Head of caudate nucleus (tissue), 42 donors: ENCODE measurements at regions not wholly inside any gene's neighbourhood (a gene's known extent, or its start where the extent isn't known, plus 50 kb on each side); places are given as distances from the start of the nearest gene placed in this dataset.

Source experiments
- DNase-seq, 42 donors: peaks; one replicate each; pipeline versions ENCODE4 v3.0.0 to v3.0.0-alpha.2; 2020 to 2021; ENCODE audit warnings: mixed read lengths in 7 of 42
- intact Hi-C: fragments of 100-400 bp; cut with DNase I; formaldehyde crosslinking; loops from one replicate; pipeline ENCODE4 v1.15.0; 2022

DNA sequence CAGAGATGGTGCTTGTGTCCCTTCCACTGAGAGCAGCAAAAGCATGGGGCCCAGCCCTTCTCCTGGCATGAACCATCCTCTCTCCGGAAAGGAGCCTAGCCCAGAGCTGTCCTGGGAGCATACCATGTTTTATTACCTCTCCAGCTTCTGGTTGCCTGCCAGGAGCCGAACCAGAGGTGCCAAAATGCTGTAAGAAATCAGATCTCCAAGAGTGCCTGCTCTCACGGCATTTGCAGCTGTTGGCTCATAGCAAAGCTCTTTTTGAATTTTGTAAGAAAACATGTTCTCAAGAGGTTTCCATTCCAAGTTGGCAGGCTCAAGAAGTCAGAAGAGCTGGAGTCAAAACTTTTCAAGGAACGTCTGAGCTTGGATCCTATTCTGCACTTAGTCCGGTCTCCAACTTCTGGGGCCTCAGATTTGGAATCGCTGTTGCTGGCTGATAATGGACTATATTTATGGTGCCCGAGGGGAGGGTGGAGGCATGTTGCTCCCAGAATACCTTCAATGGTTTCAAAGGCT, 211.7 kb upstream of the MKI67 start:
- DNase-seq, result no peak
- intact Hi-C loops, result no loop called here

GRCh38 chr10:128338951-128339350, 212.7 kb upstream of the MKI67 start:
- intact Hi-C loops, result no loop called here
- DNase-seq, result no peak

DNA sequence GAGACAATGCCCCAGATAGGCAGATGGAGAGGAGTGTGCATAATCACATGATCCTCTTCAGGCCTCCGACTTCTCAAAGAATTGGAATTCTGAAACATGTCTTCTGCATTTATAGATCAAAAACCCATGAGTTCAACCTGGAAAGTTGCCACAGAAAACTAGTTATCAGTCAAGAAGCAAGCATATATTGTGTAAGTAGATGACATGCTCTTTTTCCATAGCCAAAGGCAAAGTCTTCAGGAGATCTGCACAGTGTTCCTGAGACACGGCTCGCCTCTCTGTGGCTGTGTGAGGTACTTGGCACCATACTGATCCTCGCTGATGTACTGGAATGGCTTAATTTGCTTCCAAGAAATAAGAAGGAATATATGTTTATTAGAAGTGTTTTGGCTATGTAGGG, 213.5 kb upstream of the MKI67 start:
- DNase-seq, result no peak
- intact Hi-C loops, result no loop called here

- intact Hi-C loops, result no loop called here
- no peak for DNase-seq
These were observed 219.1 kb upstream of the MKI67 start for GRCh38 chr10:128345353-128345752.

DNA sequence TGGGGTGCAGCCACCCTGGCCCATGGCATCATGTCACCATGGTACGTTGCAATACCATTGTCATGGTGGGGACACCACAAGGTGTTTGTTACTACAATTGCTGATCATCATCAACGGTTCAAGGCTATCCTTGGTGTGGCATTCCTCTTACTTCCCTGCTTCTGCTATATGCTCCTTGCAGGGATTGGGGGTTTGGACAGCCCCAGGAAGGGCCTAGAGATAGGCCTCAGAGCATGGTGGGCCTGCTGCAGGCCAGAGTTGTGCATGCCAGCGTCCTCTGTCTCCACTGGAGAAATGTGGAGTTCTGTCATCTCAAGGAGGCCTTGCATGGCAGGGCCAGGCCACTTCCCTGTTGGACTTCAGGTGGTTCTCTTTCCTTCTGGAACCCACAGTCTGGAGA, 234.6 kb upstream of the MKI67 start:
- intact Hi-C loops, result no loop called here
- no peak for DNase-seq

DNA sequence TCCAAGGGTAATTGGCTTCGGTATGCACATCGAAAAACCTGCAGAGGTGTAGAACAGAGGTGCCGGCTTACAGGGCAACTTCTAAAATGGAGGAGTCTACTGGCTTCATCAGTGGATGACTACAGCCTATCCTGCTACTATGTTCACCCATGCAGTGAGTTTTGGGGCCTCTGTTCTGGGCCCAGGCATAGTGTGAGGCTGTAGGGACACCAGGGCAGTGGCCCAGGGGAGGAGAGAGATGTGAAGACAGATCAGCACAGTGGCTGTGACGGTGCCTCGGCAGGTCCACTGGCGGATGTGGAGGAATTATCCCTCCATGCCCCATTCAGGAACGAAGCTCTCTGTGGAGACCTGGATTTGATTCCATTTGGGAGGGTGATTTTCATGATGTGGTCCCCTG, 235.3 kb upstream of the MKI67 start:
- no peak for DNase-seq
- intact Hi-C loops, result no loop called here

- intact Hi-C loops, result no loop called here
- DNase-seq, result no peak
These were observed 236.3 kb upstream of the MKI67 start for GRCh38 chr10:128362514-128362913.

DNA sequence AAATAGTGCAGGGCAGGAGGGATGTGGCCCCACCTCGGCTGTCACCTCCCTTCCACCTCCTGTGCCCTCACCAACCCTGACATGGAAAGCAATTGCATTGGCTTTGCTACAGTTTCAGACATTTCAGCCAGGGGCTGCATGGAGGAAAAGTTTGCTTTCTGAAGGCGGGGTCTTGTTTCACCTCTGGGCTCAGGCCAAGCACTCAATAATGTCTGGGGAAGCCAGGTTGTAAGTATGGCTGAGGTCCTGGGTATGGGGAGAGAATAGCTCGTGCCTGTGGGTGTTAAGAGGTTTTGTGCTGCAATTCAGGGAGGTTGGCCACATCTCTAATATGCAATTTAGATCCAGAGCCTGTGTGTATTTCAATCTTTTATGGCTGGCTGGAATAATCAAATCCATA, 238.4 kb upstream of the MKI67 start:
- DNase-seq, result peak in 1 of 42 donors; percentile 27
- intact Hi-C loops, result no loop called here

DNA sequence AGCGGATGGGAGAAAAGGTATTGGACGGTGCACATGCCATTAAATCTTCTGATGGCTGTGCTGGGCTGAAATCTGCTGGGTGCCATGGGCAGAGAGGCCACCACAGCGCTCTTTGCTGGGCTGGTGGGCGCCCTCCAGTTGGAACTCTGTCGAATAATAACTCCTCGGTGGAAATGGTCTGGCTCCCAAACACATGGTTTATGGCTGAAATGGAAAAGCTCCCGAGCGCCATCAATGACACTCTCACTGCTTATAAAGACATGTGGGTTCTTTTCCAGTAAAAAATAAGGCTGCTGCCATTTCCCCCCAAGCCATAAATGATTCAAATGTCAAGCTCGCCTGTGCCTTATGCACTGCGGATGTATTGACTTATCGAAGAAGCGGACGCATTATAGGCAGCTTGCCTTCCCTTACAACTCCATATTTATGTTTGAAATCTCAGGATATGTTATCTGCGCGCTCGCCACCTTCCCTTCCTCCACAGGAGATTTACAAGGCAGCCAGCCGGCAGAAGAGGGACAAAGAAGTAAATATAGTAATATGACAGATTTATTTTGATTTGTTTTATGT, 239.0 kb upstream of the MKI67 start:
- DNase-seq, result no peak
- intact Hi-C loops, result no loop called here

GRCh38 chr10:128367807-128368206, 241.6 kb upstream of the MKI67 start:
- intact Hi-C loops, result no loop called here
- no peak for DNase-seq

- intact Hi-C loops, result no loop called here
- no peak for DNase-seq
These were observed 243.0 kb upstream of the MKI67 start for GRCh38 chr10:128369101-128369650.

GRCh38 chr10:128373071-128373749, 247.0 kb upstream of the MKI67 start:
- intact Hi-C loops, result no loop called here
- no peak for DNase-seq

- DNase-seq, result no peak
These were observed 247.6 kb upstream of the MKI67 start for GRCh38 chr10:128373831-128374230.

GRCh38 chr10:128375171-128375570, 248.9 kb upstream of the MKI67 start:
- intact Hi-C loops, result no loop called here
- no peak for DNase-seq

More at GRCh38 chr10:128373831-128374230, 247.6 kb upstream of the MKI67 start:
- intact Hi-C loops, result no loop called here

- DNase-seq, result no peak
- intact Hi-C loops, result no loop called here
These were observed 251.3 kb upstream of the MKI67 start for GRCh38 chr10:128377364-128377987.

DNA sequence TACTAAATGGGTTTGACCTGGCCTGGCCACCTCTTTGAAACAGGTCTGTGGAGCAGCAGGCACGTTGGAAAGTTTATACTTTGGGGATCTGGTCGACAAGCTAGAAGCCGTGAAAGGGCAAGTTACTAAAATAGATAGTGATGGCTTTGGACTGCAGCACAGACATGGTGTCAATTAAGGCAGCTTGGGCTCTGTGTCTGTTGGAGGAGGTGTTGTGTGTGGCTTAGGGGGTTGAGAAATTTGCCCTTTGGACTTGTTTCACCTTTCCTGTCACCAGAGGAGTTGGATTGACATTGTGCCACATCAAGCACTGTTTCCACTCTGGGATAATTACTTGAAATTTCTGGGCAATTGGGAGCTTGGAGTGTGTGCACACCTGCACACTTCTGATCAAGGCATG, 251.8 kb upstream of the MKI67 start:
- intact Hi-C loops, result no loop called here
- DNase-seq, result no peak

DNA sequence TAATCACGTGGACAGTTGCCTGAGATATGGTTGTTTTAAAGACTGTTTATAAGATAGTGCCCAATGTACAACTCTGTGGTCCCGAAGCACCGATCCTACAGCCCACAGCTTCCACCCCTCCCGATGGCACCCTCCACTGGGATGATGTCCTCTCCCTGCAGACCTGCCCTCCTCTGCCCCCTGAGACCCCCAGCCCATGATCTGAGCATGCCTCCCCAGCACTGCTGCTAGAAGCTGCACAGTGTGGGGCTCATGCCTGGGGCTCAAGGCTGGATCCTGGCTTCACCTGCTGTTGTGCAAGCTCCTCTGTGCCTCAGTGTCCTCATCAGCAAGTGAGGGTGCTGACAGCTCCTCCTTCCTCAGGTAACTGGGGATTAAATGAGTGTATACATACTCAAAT, 254.7 kb upstream of the MKI67 start:
- intact Hi-C loops, result no loop called here

GRCh38 chr10:128382225-128382624, 256.0 kb upstream of the MKI67 start:
- DNase-seq, result no peak
- intact Hi-C loops, result no loop called here

More for the DNA sequence above, 254.7 kb upstream of the MKI67 start:
- no peak for DNase-seq

GRCh38 chr10:128384831-128385230, 258.6 kb upstream of the MKI67 start:
- intact Hi-C loops, result no loop called here

GRCh38 chr10:128386231-128386630, 260.0 kb upstream of the MKI67 start:
- intact Hi-C loops, result no loop called here
- DNase-seq, result no peak

More at GRCh38 chr10:128384831-128385230, 258.6 kb upstream of the MKI67 start:
- DNase-seq, result peak in 1 of 42 donors; percentile 29
